Stomach (tissue), 4 donors: ENCODE measurements at regions not wholly inside any gene's neighbourhood (a gene's known extent, or its start where the extent isn't known, plus 50 kb on each side); places are given as distances from the start of the nearest gene placed in this dataset.

ENCODE experiments used
- POLR2A ChIP-seq, 4 donors: fragments of 450-650 bp; IDR thresholded peaks; one replicate each; pipeline ENCODE4 v1.6.1; 2016; ENCODE audit warnings: antibody characterized with exemption in 4 of 4, control low read depth in 2 of 4, mild to moderate bottlenecking in 1 of 4, moderate library complexity in 1 of 4
- POLR2AphosphoS5 ChIP-seq, 3 donors: sonication (generic); formaldehyde crosslinking; IDR thresholded peaks; one replicate each; pipeline ENCODE4 v1.6.1; 2016; ENCODE audit warnings: antibody characterized with exemption in 3 of 3
- TF ChIP-seq, protein P1 (sequence below), 7 experiments: fragments of 450-650 bp in 4 of 7; fragments of 200-600 bp in 3 of 7; sonication (generic) in 3 of 7; IDR thresholded peaks; one replicate each; pipeline ENCODE4 v1.5.1; 2016 to 2019; ENCODE audit warnings: antibody characterized with exemption in 7 of 7, control low read depth in 2 of 7, mild to moderate bottlenecking in 1 of 7

GRCh38 chr2:65605058-65605742 is 172.8 kb upstream of the SPRED2 start:
- TF ChIP-seq, protein P1, sequence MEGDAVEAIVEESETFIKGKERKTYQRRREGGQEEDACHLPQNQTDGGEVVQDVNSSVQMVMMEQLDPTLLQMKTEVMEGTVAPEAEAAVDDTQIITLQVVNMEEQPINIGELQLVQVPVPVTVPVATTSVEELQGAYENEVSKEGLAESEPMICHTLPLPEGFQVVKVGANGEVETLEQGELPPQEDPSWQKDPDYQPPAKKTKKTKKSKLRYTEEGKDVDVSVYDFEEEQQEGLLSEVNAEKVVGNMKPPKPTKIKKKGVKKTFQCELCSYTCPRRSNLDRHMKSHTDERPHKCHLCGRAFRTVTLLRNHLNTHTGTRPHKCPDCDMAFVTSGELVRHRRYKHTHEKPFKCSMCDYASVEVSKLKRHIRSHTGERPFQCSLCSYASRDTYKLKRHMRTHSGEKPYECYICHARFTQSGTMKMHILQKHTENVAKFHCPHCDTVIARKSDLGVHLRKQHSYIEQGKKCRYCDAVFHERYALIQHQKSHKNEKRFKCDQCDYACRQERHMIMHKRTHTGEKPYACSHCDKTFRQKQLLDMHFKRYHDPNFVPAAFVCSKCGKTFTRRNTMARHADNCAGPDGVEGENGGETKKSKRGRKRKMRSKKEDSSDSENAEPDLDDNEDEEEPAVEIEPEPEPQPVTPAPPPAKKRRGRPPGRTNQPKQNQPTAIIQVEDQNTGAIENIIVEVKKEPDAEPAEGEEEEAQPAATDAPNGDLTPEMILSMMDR (IDR thresholded peaks at IDR 0.05), result no peak
- TF ChIP-seq POLR2A (IDR thresholded peaks at IDR 0.05) (no peak), POLR2AphosphoS5 (IDR thresholded peaks at IDR 0.05) (no peak)
